ENCODE measurements at regions not wholly inside any gene's neighbourhood (a gene's known extent, or its start where the extent isn't known, plus 50 kb on each side); places are given as distances from the start of the nearest gene placed in this dataset.

GRCh38 chr2:36266536-36267121 is 88.9 kb upstream of the CRIM1 start:
- TF ChIP-seq CTCF (conservative IDR thresholded peaks at IDR 0.05; ENCODE audit: low read depth, low read length), result no peak
- no peak for DNase-seq (ENCODE audit: low read depth)
- no peak overlapping the region for H3K4me3 ChIP-seq (ENCODE audit: low read depth, low read length)

GRCh38 chr2:36262581-36262980 is 93.0 kb upstream of the CRIM1 start:
- no peak overlapping the region for H3K4me3 ChIP-seq (ENCODE audit: low read depth, low read length)
- DNase-seq (ENCODE audit: low read depth), result no peak
- TF ChIP-seq CTCF (conservative IDR thresholded peaks at IDR 0.05; ENCODE audit: low read depth, low read length), result no peak

GRCh38 chr2:36255863-36256262 is 99.7 kb upstream of the CRIM1 start:
- TF ChIP-seq CTCF (conservative IDR thresholded peaks at IDR 0.05; ENCODE audit: low read depth, low read length), result no peak

GRCh38 chr2:36253086-36253485 is 102.5 kb upstream of the CRIM1 start:
- TF ChIP-seq CTCF (conservative IDR thresholded peaks at IDR 0.05; ENCODE audit: low read depth, low read length), result no peak
- no peak overlapping the region for H3K4me3 ChIP-seq (ENCODE audit: low read depth, low read length)
- no peak for DNase-seq (ENCODE audit: low read depth)

More at GRCh38 chr2:36255863-36256262, 99.7 kb upstream of the CRIM1 start:
- H3K4me3 ChIP-seq (ENCODE audit: low read depth, low read length), result no peak overlapping the region
- DNase-seq (ENCODE audit: low read depth), result no peak

GRCh38 chr2:36246320-36246990 is 109.1 kb upstream of the CRIM1 start:
- no peak for DNase-seq (ENCODE audit: low read depth)
- H3K4me3 ChIP-seq (ENCODE audit: low read depth, low read length), result no peak overlapping the region
- no peak for TF ChIP-seq CTCF (conservative IDR thresholded peaks at IDR 0.05; ENCODE audit: low read depth, low read length)

- no peak for DNase-seq (ENCODE audit: low read depth)
- no peak for TF ChIP-seq CTCF (conservative IDR thresholded peaks at IDR 0.05; ENCODE audit: low read depth, low read length)
- no peak overlapping the region for H3K4me3 ChIP-seq (ENCODE audit: low read depth, low read length)
Measured at GRCh38 chr2:36245651-36246050, 109.9 kb upstream of the CRIM1 start.

- no peak overlapping the region for H3K4me3 ChIP-seq (ENCODE audit: low read depth, low read length)
- DNase-seq (ENCODE audit: low read depth), result no peak
- TF ChIP-seq CTCF (conservative IDR thresholded peaks at IDR 0.05; ENCODE audit: low read depth, low read length), result no peak
Measured at GRCh38 chr2:36238106-36238505, 117.5 kb upstream of the CRIM1 start.
